PFSK-1 (cell line): ENCODE measurements at regions not wholly inside any gene's neighbourhood (a gene's known extent, or its start where the extent isn't known, plus 50 kb on each side); places are given as distances from the start of the nearest gene placed in this dataset.

Experiments
- POLR2AphosphoS5 ChIP-seq: IDR thresholded peaks from 2 replicates; pipeline ENCODE4 v1.6.1; 2012; ENCODE audit warnings: low read depth, mild to moderate bottlenecking, control low read depth, low read length, moderate library complexity
- TAF1 ChIP-seq: IDR thresholded peaks from 2 replicates; pipeline ENCODE4 v1.6.1; 2012; ENCODE audit warnings: low read length, control low read depth, borderline replicate concordance; ENCODE audit not compliant: insufficient read depth
- TF ChIP-seq, protein P1 (sequence below), 2 experiments: IDR thresholded peaks; 2 replicates each; pipeline versions ENCODE4 v1.6.1 to v1.8.0; 2011 to 2012; ENCODE audit warnings: low read depth in 2 of 2, low read length in 2 of 2, control low read depth in 1 of 2, inconsistent platforms in 1 of 2, mild to moderate bottlenecking in 1 of 2, moderate library complexity in 1 of 2; ENCODE audit not compliant: insufficient read depth in 1 of 2

DNA sequence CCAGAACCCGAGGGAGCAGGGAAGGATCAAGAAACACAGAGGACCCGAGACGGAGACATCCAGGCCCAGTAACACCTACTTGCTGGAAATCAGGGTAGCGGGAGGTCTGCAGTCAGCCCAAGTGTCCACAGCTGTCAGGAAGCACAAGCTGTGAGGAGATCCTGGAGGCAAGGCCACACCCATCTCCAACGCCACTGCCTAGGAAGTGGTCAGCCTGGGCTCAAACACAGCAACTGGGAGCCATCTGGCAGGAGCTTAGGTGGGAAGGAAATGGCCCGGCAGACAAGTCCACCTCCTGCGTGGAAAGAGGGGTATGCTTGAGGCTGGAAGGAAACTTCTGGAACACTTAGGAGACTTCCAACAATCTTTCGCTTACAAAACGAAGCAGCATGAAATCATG lies 407.1 kb downstream of the VPS13C start:
- TF ChIP-seq, protein P1, sequence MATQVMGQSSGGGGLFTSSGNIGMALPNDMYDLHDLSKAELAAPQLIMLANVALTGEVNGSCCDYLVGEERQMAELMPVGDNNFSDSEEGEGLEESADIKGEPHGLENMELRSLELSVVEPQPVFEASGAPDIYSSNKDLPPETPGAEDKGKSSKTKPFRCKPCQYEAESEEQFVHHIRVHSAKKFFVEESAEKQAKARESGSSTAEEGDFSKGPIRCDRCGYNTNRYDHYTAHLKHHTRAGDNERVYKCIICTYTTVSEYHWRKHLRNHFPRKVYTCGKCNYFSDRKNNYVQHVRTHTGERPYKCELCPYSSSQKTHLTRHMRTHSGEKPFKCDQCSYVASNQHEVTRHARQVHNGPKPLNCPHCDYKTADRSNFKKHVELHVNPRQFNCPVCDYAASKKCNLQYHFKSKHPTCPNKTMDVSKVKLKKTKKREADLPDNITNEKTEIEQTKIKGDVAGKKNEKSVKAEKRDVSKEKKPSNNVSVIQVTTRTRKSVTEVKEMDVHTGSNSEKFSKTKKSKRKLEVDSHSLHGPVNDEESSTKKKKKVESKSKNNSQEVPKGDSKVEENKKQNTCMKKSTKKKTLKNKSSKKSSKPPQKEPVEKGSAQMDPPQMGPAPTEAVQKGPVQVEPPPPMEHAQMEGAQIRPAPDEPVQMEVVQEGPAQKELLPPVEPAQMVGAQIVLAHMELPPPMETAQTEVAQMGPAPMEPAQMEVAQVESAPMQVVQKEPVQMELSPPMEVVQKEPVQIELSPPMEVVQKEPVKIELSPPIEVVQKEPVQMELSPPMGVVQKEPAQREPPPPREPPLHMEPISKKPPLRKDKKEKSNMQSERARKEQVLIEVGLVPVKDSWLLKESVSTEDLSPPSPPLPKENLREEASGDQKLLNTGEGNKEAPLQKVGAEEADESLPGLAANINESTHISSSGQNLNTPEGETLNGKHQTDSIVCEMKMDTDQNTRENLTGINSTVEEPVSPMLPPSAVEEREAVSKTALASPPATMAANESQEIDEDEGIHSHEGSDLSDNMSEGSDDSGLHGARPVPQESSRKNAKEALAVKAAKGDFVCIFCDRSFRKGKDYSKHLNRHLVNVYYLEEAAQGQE (IDR thresholded peaks at IDR 0.05; ENCODE audit: insufficient read depth in 1 of 2, low read depth in 2 of 2, low read length in 2 of 2) = no peak
- TF ChIP-seq TAF1 (no peak), POLR2AphosphoS5 (no peak)
